Parathyroid adenoma (tissue), 2 donors: ENCODE measurements at regions not wholly inside any gene's neighbourhood (a gene's known extent, or its start where the extent isn't known, plus 50 kb on each side); places are given as distances from the start of the nearest gene placed in this dataset.

ENCODE experiments used
- H2AFZ ChIP-seq: fragments of 300-600 bp; sonication (generic); one replicate; pipeline ENCODE4 v1.7.0; 2017; ENCODE audit warnings: antibody characterized with exemption, mild to moderate bottlenecking
- H3K27ac ChIP-seq: fragments of 300-600 bp; sonication (generic); one replicate; pipeline ENCODE4 v1.7.0; 2017
- H3K27me3 ChIP-seq: fragments of 300-600 bp; sonication (generic); one replicate; pipeline ENCODE4 v1.7.0; 2017; ENCODE audit warnings: low read length; ENCODE audit not compliant: control insufficient read depth, insufficient read depth
- H3K36me3 ChIP-seq: fragments of 300-600 bp; sonication (generic); one replicate; pipeline ENCODE4 v1.7.0; 2017; ENCODE audit warnings: low read length; ENCODE audit not compliant: control insufficient read depth, insufficient read depth
- H3K4me1 ChIP-seq: fragments of 300-600 bp; sonication (generic); one replicate; pipeline ENCODE4 v1.7.0; 2017; ENCODE audit warnings: control low read depth
- H3K4me2 ChIP-seq: fragments of 300-600 bp; sonication (generic); one replicate; pipeline ENCODE4 v1.7.0; 2017; ENCODE audit warnings: low read length
- H3K4me3 ChIP-seq: fragments of 300-600 bp; sonication (generic); one replicate; pipeline ENCODE4 v1.7.0; 2017; ENCODE audit warnings: low read depth, low read length
- H3K79me2 ChIP-seq: fragments of 300-600 bp; sonication (generic); one replicate; pipeline ENCODE4 v1.7.0; 2017; ENCODE audit warnings: control low read depth
- H3K9ac ChIP-seq: fragments of 300-600 bp; sonication (generic); one replicate; pipeline ENCODE4 v1.7.0; 2017; ENCODE audit warnings: mild to moderate bottlenecking
- H3K9me3 ChIP-seq: fragments of 300-600 bp; sonication (generic); one replicate; pipeline ENCODE4 v1.7.0; 2017; ENCODE audit warnings: low read length; ENCODE audit not compliant: control insufficient read depth
- TF ChIP-seq, protein P1 (sequence below): fragments of 300-600 bp; sonication (generic); IDR thresholded peaks from one replicate; pipeline ENCODE4 v1.7.0; 2017; ENCODE audit warnings: antibody characterized with exemption, mild to moderate bottlenecking
- donor health status: primary hyperparathyroidism.

DNA sequence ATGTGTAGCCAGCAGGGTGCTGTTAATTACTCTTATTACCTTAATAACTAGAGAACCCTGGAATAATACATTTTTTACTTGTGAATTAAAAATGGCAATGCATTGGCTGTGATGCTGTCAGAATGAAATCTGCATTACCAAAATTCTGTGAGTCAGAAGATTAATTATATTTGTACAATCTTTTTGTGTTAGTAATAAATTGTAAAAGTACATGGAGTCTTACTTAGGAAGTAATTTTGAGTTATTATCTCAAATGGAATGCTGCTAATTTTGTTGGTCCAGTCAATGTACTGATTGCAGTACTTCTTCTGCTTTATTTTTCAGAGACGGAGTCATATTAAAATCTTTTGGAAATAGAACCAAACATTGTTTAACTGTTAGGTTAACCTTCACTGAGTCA lies 152.0 kb upstream of the SLC10A2 start:
- TF ChIP-seq, protein P1, sequence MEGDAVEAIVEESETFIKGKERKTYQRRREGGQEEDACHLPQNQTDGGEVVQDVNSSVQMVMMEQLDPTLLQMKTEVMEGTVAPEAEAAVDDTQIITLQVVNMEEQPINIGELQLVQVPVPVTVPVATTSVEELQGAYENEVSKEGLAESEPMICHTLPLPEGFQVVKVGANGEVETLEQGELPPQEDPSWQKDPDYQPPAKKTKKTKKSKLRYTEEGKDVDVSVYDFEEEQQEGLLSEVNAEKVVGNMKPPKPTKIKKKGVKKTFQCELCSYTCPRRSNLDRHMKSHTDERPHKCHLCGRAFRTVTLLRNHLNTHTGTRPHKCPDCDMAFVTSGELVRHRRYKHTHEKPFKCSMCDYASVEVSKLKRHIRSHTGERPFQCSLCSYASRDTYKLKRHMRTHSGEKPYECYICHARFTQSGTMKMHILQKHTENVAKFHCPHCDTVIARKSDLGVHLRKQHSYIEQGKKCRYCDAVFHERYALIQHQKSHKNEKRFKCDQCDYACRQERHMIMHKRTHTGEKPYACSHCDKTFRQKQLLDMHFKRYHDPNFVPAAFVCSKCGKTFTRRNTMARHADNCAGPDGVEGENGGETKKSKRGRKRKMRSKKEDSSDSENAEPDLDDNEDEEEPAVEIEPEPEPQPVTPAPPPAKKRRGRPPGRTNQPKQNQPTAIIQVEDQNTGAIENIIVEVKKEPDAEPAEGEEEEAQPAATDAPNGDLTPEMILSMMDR: no peak
- no peak overlapping the region for H3K9ac ChIP-seq
- H3K4me2 ChIP-seq: no peak overlapping the region
- no peak overlapping the region for H3K4me3 ChIP-seq
- H3K27ac ChIP-seq: no peak overlapping the region
- H2AFZ ChIP-seq: no peak overlapping the region
- no peaks in the 10 kb centered on the region for H3K4me1 ChIP-seq
- H3K27me3 ChIP-seq: no peaks in the 10 kb centered on the region
- H3K79me2 ChIP-seq: no peaks in the 10 kb centered on the region
- no peaks in the 10 kb centered on the region for H3K36me3 ChIP-seq
- no peaks in the 10 kb centered on the region for H3K9me3 ChIP-seq

DNA sequence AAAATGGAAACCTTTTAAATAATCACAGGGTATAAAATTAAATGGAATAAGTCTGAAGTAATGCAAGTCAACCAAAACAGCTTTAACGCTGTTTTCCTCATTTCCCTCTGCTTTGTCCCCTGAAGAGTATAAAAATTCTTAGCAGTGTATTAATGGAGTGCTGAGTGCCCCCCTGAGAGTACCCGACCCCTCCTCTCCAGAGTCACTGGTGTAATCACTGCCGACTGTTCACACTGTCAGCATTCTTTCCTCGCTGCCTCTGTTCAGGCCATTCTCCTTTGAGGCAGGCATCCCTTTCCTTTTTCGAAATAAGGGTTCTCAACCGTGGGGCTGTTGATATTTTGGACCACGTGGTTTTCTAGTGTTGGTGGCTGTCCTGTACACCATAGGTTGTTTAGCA lies 146.9 kb upstream of the SLC10A2 start:
- TF ChIP-seq, protein P1: no peak
- H3K4me2 ChIP-seq: no peak overlapping the region

DNA sequence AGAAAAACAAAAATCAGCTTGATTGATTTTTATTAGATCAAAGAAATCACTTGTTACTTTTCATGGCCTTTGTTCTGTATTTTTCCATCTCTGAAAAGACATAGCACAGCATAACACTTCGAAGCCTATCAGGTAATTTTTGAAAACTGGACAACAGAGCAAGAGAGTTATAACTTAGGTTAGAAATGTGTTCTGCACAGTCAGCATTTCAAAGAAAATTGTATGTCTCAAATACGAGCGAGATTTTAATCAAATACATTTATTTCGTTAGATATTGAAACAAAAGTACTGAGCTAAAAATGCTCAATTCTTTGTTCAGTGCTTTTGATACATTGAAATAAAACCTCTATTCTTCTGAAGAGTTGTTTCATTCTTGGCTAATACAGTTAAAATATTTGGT lies 144.1 kb upstream of the SLC10A2 start:
- Histone ChIP-seq H3K27me3 (no peaks in the 10 kb centered on the region), H3K79me2 (no peaks in the 10 kb centered on the region), H2AFZ (no peak overlapping the region), H3K36me3 (no peaks in the 10 kb centered on the region), H3K9me3 (no peaks in the 10 kb centered on the region), H3K4me3 (no peak overlapping the region), H3K27ac (no peak overlapping the region), H3K4me2 (no peak overlapping the region), H3K9ac (no peak overlapping the region), H3K4me1 (no peaks in the 10 kb centered on the region)
- TF ChIP-seq, protein P1: no peak

More for the DNA sequence above, 146.9 kb upstream of the SLC10A2 start:
- Histone ChIP-seq H3K36me3 (no peaks in the 10 kb centered on the region), H3K4me3 (no peak overlapping the region), H3K27ac (no peak overlapping the region), H3K9me3 (no peaks in the 10 kb centered on the region), H3K79me2 (no peaks in the 10 kb centered on the region), H3K9ac (no peak overlapping the region), H3K27me3 (no peaks in the 10 kb centered on the region), H3K4me1 (no peaks in the 10 kb centered on the region), H2AFZ (no peak overlapping the region)

DNA sequence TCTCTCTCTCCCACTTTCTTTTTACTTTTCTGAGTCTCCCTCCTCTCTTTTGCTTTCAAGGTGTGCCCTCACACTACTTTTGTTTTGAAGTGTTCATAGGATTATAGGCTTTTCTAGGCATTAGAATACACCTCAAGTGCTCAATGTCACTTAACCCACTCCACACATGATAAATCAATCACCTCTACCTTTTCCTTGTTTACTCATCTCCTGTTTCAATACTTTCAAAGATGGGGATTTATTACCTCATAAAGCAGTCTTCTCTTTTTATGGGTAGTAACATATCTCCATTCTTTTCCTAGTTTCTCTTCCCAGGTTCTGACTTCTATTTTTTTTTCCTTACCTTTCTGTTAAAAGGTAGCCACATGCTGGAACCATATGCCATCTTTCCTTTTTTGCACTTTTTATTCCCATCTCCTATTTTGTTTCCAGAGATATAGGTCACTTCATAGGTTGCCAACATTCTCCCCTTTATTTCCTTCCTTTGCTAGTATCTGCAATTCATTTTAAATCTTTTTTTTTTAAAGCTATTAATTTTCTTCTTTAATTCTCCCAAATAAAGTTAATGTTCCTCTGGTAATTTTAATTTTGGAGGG lies 137.6 kb upstream of the SLC10A2 start:
- no peaks in the 10 kb centered on the region for H3K9me3 ChIP-seq
- TF ChIP-seq, protein P1: no peak

More for the DNA sequence above, 137.6 kb upstream of the SLC10A2 start:
- no peaks in the 10 kb centered on the region for H3K27me3 ChIP-seq
- no peak overlapping the region for H3K27ac ChIP-seq
- H3K4me2 ChIP-seq: no peak overlapping the region
- H2AFZ ChIP-seq: no peak overlapping the region
- no peaks in the 10 kb centered on the region for H3K4me1 ChIP-seq
- H3K4me3 ChIP-seq: no peak overlapping the region
- H3K79me2 ChIP-seq: no peaks in the 10 kb centered on the region
- no peak overlapping the region for H3K9ac ChIP-seq
- no peaks in the 10 kb centered on the region for H3K36me3 ChIP-seq
